Endodermal cell (in vitro differentiated cells): ENCODE measurements at regions not wholly inside any gene's neighbourhood (a gene's known extent, or its start where the extent isn't known, plus 50 kb on each side); places are given as distances from the start of the nearest gene placed in this dataset.

Experiments used
- DNase-seq: peaks from one replicate; pipeline ENCODE4 v3.0.0-alpha.2; 2017
- H3K27ac ChIP-seq: 2 replicates; pipeline ENCODE4 v1.5.1; 2013; ENCODE audit warnings: mild to moderate bottlenecking, low read depth, low read length, moderate library complexity
- H3K27me3 ChIP-seq: 2 replicates; pipeline ENCODE4 v1.6.1; 2013; ENCODE audit warnings: mild to moderate bottlenecking, low read length, moderate library complexity; ENCODE audit not compliant: insufficient read depth, control insufficient read depth, poor library complexity, severe bottlenecking
- H3K36me3 ChIP-seq: 2 replicates; pipeline ENCODE4 v1.7.0; 2013; ENCODE audit warnings: mild to moderate bottlenecking, low read length, moderate library complexity; ENCODE audit not compliant: control insufficient read depth, insufficient read depth
- H3K4me1 ChIP-seq: one replicate; pipeline ENCODE4 v1.7.0; 2013; ENCODE audit warnings: low read length; ENCODE audit not compliant: control insufficient read depth, insufficient read depth
- H3K4me3 ChIP-seq: 2 replicates; pipeline ENCODE4 v1.5.1; 2013; ENCODE audit warnings: mild to moderate bottlenecking, low read length, moderate library complexity
- H3K9ac ChIP-seq: 2 replicates; pipeline ENCODE4 v1.6.1; 2013; ENCODE audit warnings: mild to moderate bottlenecking, low read length, moderate library complexity; ENCODE audit not compliant: poor library complexity, severe bottlenecking; ENCODE audit errors: extremely low read depth
- H3K9me3 ChIP-seq: 2 replicates; pipeline ENCODE4 v1.6.1; 2013; ENCODE audit warnings: mild to moderate bottlenecking, low read length, moderate library complexity; ENCODE audit not compliant: control insufficient read depth
- H3K27ac Mint-ChIP-seq: 2 replicates; pipeline ENCODE4 v1.8.0; 2020; ENCODE audit warnings: mixed read lengths
- H3K27me3 Mint-ChIP-seq: 2 replicates; pipeline ENCODE4 v1.8.0; 2021; ENCODE audit warnings: mild to moderate bottlenecking, mixed read lengths; ENCODE audit not compliant: insufficient read depth
- H3K36me3 Mint-ChIP-seq: 2 replicates; pipeline ENCODE4 v1.8.0; 2020; ENCODE audit warnings: low read depth, mixed read lengths
- H3K4me1 Mint-ChIP-seq: 2 replicates; pipeline ENCODE4 v1.8.0; 2020; ENCODE audit warnings: mixed read lengths
- H3K4me3 Mint-ChIP-seq: 2 replicates; pipeline ENCODE4 v1.8.0; 2020; ENCODE audit warnings: mild to moderate bottlenecking, moderate library complexity, mixed read lengths
- H3K9me3 Mint-ChIP-seq: 2 replicates; pipeline ENCODE4 v1.8.0; 2020; ENCODE audit warnings: mild to moderate bottlenecking, mixed read lengths
- CTCF ChIP-seq: fragments of 200-600 bp; sonication (generic); conservative IDR thresholded peaks from 2 replicates; pipeline ENCODE4 v1.5.0; 2021; ENCODE audit warnings: antibody characterized with exemption, mild to moderate bottlenecking
- WGBS, 2 experiments: methylation state at CpG; one replicate each; pipeline versions ENCODE4 v1.1.5 to v1.1.7; 2013; ENCODE audit warnings: missing lambda C conversion rate in 2 of 2, mixed read lengths in 1 of 2; ENCODE audit not compliant: insufficient coverage in 1 of 2, insufficient read length in 1 of 2; 5-methylcytosine and 5-hydroxymethylcytosine counted together

GRCh38 chr3:99373846-99374210, 264.6 kb upstream of the COL8A1 start:
- Histone ChIP-seq H3K4me1 (no peaks in the 10 kb centered on the region), H3K4me3 (no peak overlapping the region), H3K9ac (no peak overlapping the region), H3K27ac (no peak overlapping the region), H3K27me3 (no peaks in the 10 kb centered on the region), H3K36me3 (no peaks in the 10 kb centered on the region), H3K9me3 (no peaks in the 10 kb centered on the region)
- TF ChIP-seq CTCF = no peak
- 94% methylated on average over 2 of the region's 2 CpGs; no CpG with 5 or more reads in 1 of the 2 experiments for WGBS, 2 experiments
- Mint-ChIP-seq H3K36me3 (no peaks in the 10 kb centered on the region), H3K9me3 (no peaks in the 10 kb centered on the region), H3K4me1 (no peaks in the 10 kb centered on the region), H3K4me3 (no peak overlapping the region), H3K27ac (no peak overlapping the region), H3K27me3 (no peaks in the 10 kb centered on the region)
- DNase-seq = no peak

- Histone ChIP-seq H3K36me3 (no peaks in the 10 kb centered on the region), H3K9ac (no peak overlapping the region), H3K27ac (no peak overlapping the region), H3K4me1 (no peaks in the 10 kb centered on the region), H3K4me3 (no peak overlapping the region), H3K9me3 (no peaks in the 10 kb centered on the region), H3K27me3 (no peaks in the 10 kb centered on the region)
- no peaks in the 10 kb centered on the region for H3K9me3 Mint-ChIP-seq
- no peak overlapping the region for H3K27ac Mint-ChIP-seq
- 81 to 83% methylated on average over 3 to 4 of the region's 4 CpGs for WGBS, 2 experiments
- H3K27me3 Mint-ChIP-seq = no peaks in the 10 kb centered on the region
- no peak for TF ChIP-seq CTCF
- H3K36me3 Mint-ChIP-seq = no peaks in the 10 kb centered on the region
- H3K4me1 Mint-ChIP-seq = no peaks in the 10 kb centered on the region
- DNase-seq = no peak
- no peak overlapping the region for H3K4me3 Mint-ChIP-seq
Observed at GRCh38 chr3:99373088-99373845, 265.1 kb upstream of the COL8A1 start.

- Histone ChIP-seq H3K27ac (no peak overlapping the region), H3K4me1 (no peaks in the 10 kb centered on the region), H3K9me3 (no peaks in the 10 kb centered on the region), H3K9ac (no peak overlapping the region), H3K4me3 (no peak overlapping the region), H3K27me3 (no peaks in the 10 kb centered on the region), H3K36me3 (no peaks in the 10 kb centered on the region)
- no peak overlapping the region for H3K4me3 Mint-ChIP-seq
- no peaks in the 10 kb centered on the region for H3K9me3 Mint-ChIP-seq
- peak; percentile 75 for TF ChIP-seq CTCF
- DNase-seq = peak; percentile 68
- 86 to 100% methylated on average over 4 to 5 of the region's 5 CpGs for WGBS, 2 experiments
- H3K27ac Mint-ChIP-seq = no peak overlapping the region
- H3K36me3 Mint-ChIP-seq = no peaks in the 10 kb centered on the region
- no peaks in the 10 kb centered on the region for H3K27me3 Mint-ChIP-seq
- no peaks in the 10 kb centered on the region for H3K4me1 Mint-ChIP-seq
Observed at GRCh38 chr3:99366663-99367429, 271.5 kb upstream of the COL8A1 start.
